Right renal cortex interstitium (tissue), 3 donors: ENCODE measurements at regions not wholly inside any gene's neighbourhood (a gene's known extent, or its start where the extent isn't known, plus 50 kb on each side); places are given as distances from the start of the nearest gene placed in this dataset.

Experiments used
- DNase-seq, 3 donors: peaks; one replicate each; pipeline ENCODE4 v3.0.0-alpha.2; 2013; ENCODE audit warnings: low read depth in 3 of 3, low spot score in 2 of 3

DNA sequence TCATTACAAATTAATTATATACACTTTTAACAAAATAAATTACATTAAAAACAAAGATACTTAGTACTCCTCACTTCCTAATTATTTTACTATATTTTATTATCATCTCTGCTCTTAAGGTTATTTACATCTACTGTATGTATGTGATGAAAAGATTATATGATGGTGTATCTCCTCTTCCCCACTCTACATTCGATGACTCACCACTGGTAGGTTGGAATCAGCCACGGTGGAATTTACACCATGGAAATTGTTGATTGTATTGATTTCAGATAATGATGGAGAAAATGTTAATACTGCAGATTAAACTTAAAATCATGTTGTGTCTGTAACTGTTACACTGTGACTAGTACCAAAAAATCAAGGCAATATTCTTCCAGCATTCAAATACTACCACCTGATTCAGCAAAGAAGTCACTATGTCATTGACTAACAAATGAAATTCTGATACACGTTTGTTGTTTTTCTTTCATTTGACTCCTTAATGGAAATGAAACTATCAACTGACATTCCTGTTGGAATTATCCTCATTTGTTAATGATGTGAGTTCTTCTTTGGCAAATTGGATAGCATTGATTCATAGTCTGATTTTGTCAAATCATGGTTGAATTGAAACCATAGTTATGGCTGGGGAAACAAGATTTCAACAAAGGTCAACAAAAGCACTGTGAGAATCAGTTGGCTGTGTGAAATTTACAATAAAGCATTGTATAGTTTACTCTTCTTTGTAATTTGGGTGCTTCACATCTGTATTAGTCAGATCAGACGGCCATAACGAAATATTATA, 69.0 kb upstream of the NLK start:
- DNase-seq, result no peak

DNA sequence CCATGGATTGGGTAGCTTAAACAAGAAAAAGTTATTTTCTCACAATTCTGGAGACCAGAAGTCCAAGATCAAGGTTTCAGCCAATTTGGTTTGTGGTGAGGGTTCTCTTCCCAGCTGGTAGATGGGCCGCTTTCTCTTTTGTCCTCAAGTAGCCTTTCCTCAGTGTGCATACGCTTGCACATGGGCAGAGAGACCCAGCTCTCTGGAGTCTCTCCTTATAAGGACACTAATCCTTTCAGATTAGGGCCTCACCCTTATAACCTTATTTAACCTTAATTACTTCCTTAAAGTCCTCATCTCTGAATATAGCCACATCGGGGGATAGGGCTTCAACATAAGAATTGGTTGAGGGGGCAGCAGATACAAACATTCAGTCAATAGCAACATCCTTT, 68.4 kb upstream of the NLK start:
- DNase-seq, result no peak

DNA sequence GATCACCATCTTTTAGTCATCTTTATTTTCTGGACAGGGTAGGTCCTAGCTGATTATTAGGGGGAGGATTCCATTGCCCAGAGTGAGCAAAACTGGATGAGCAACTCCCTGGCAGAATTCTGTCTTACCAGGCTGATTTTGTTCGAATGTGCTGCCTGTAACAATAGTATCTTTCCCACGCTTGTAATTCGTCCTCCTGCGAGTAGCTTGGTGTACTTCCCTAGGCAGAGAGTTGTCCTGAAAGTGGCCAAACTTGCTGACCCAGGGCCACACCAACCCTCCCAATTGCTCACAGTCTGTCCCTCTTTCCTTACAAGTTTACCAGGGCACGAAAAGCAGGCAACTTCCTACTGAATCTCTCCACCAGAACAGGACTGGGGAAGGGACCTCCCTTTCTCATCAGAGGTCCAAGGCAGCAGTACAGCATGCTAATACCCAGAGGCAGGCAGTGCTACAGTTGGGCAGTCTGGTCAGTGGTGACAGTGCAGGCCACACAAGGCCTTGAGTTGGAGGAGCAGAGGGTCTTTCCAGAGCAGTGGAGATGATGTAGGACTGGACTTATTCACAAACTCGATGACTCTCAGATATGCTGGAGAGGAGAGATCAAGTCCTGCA, 67.8 kb upstream of the NLK start:
- no peak for DNase-seq

DNA sequence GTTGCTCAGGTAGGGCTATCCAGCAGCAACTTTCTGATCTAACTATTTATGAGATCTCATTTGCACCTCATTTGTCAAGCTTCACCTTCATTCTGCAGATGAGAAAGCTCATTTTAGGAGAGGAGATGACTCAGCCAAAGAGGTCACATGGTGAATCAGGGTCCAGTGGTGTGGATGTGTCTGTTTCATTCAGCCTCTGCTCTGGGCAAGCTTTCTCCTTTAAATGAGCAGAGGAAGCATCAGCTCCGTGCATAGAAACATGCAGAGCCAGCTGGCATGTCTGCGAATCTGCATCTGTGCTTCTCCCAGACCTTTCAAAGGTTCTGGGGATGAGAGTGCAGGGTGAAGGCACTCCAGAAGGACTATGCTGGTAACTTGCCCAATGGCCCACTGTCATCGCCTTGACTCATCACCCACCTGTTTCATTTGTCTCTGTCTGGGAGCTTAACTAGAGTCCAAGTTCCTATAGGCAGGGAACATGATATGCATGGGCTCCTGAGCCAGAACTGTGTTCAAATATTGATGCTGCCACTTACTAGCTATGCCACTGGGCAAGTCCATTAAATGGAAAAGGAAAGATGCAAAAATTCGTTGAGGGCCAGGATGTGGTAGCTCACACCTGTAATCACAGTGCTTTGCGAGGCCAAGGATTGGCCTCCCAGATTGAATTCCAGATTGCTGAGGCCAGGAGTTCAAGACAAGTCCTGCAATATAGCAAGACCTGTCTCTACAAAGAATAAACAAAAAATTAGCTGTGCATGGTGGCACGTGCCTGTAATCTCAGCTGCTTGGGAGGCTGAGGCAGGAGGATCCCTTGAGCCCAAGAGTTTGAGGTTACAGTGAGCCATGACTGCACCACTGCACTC, 67.1 kb upstream of the NLK start:
- no peak for DNase-seq

GRCh38 chr17:27976331-27976730, 66.1 kb upstream of the NLK start:
- DNase-seq, result no peak

DNA sequence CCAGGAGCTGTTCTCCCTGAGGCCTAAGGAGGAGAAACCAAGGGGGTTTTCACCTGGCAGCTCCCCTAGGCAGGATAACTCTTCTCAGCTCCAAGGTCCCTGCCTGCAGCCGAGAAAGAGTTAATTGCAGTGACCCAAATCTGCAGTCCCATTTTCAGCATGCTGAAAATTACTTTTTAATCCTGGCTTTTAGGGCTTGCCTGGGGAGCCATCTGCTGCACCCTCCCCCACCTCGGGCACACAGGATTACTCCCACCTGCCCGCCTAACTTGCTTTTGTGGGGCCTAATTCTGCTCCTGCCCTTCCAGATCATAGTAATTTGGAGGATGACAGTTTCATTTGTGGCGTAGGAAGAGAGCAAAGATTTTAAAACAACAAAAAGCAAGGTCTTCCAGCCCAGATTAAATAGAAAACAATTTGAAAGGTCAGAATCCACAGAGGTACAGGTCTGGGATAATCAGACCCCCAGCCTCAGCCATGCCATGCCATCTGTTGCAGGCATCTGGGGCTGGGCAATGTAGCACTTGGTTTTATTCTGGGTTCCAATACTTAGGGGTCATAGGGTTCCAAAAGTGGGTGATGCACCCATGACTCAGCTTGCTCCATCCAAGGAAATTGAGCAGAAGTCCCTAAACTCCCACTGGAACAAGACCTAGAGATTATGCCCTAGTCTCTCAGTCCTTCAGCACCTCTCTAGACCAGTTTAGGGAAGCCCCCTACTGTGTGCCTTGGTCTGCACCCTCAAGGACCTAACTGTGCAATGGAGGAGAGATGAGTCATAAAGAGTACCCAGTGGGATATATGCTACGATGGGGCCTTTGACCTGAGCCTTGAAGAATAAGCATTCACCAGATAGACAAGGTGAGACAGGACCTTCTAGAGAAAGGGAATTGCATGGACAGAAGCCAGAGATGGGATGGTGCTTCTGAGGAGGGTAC, 64.5 kb upstream of the NLK start:
- no peak for DNase-seq

DNA sequence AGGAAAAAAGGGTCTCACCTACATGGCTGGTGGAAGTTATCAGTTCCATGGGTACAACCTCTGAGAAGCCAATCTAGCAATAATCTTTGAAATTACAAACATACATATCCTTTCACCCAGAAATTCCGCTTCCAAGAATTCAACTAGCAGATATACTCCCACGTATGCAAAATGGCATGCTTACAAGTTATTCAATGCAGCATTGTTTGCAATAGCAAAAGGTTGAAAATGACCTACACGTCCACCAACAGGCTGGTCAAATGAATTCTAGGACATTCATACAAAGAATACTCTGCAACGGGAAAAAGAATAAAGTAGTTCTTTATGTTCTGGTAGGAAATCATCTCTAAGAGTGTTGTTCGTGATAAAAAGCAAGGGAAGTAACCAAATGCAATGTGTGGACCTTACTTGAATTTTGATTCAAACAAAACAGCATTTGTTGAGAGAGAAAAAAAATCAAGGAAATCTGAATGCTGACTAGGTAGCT, 63.7 kb upstream of the NLK start:
- no peak for DNase-seq

- no peak for DNase-seq
These were observed 62.4 kb upstream of the NLK start for GRCh38 chr17:27980043-27980442.

DNA sequence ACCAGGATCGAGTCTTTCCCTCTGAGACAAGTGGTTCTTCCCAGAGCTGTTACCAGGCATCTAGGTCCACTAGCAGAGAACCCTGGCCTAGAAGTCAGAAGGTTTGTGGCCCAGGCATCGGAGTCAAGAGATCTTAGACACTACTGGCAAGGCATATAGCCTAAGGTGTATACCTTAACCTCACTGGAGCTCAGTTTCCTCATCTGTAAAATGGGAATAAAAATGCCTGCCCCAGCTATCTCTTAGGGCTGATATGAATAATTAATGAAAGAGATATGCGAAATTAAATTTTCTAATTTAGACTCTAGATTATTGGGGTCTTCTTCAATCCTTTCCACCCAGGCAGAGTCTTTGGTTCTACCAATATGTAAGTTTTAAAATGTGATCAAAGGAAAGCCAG, 60.5 kb upstream of the NLK start:
- no peak for DNase-seq

GRCh38 chr17:27982688-27983087, 59.8 kb upstream of the NLK start:
- no peak for DNase-seq

DNA sequence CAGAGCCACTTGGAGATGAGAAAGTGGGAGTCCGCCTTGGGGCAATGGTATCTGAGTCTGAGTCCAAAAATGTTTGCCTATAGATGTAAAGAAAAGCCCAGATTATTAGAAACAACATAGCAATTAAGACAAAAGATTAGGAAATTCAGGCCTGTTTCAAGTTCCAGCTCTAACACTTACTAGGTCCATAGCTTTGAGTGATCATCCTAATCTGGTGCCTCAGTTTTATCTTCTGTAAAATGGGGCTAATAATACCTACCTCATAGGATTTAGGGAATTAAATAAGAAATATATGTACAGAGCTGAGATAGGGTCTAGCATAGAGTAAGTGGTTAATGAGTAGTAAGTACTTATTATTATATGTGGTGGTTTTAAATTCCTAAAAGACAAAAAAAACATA, 58.6 kb upstream of the NLK start:
- DNase-seq, result no peak

DNA sequence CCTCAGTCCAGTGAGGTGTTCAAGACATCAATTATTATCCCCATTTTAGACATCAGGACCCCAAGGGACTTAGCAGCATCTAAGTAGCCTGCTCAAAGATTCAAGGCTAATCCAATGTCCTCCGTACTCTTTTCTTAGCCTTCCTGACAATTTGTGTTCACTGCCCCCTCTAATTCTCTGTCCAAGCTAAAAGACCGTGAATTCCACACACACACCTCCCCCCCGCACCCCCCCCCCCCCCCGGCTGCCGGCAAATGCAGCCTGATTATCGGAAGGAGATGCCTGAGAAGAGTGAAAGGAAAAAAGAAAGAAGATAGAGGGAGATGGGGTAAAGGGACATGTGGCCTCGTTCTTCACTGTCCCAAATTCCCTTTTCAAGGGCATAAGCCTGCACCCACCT, 58.1 kb upstream of the NLK start:
- no peak for DNase-seq

DNA sequence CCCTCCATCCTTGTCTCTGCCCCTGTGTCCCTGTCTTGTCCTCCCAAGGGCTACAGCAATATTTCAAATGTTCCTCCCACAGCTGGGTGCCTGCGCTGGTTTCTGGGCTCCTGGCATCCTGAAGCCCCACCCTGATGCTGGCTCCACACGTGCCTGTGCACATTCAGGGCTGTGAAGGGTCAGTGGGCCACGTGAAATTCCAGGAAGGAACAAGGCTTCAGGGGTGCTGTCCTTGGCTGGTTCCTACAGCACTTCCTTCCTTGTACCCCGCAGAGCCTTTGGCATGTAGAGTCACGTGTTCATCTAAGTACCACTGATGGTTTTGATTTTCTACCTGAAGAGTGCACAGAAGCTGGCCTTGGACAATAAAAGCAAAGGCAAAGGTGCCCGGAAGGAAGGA, 57.7 kb upstream of the NLK start:
- DNase-seq, result no peak

DNA sequence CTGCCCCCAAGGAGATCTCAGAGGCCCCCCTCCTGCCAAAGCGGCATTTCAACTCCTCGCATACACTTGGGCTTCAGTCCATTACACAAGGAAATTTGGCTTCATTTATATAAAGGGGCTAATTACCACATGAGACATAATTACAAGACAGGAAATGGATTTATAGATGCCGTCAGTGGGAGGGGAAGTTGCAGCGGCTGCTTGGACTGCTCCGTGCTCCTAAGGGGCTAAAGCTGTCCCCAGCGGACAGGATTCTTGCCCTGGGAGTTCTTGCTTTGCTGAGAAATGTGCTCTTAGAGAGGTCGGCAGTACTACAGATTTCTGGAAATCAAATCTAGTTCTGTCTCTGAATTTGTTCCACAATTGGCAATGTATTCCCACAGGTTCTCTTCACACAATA, 57.2 kb upstream of the NLK start:
- no peak for DNase-seq

- no peak for DNase-seq
These were observed 56.6 kb upstream of the NLK start for GRCh38 chr17:27985736-27986399.

DNA sequence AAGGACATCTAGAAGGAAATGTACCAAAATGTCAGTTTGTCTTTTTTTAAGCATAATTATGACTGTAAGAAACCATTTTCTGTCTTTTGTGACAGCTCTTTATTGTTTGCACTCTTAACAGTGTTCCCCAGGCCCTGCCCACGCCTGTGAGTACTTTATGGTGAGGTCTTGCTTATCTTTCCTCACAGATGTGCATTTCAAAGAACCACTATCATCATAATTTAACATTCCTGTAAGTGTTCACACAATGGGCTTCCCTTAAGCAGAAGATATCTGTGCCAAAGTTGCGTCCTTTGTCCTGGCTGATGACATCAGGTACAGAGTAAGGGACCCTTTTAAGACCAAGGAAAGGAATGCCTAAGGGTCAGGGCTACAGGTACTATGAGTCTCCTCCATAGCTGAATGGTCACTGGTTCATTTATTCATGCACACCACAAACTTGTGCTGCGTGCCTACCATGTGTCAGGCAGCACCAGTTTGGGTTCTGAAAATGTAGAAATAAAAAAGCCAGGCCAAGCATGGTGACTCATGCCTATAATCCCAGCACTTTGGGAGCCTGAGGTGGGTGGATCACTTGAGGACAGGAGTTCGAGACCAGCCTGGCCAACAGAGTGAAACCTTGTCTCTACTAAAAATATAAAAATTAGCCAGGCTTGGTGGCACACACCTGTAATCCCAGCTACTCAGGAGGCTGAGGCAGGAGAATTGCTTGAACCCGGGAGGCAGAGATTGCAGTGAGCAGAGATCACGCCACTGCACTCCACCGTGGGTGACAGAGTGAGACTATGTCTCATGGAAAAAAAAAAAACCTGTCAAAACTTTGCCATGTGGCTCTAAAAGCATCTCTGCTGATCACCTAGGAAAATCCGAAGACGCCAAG, 55.4 kb upstream of the NLK start:
- DNase-seq, result no peak

DNA sequence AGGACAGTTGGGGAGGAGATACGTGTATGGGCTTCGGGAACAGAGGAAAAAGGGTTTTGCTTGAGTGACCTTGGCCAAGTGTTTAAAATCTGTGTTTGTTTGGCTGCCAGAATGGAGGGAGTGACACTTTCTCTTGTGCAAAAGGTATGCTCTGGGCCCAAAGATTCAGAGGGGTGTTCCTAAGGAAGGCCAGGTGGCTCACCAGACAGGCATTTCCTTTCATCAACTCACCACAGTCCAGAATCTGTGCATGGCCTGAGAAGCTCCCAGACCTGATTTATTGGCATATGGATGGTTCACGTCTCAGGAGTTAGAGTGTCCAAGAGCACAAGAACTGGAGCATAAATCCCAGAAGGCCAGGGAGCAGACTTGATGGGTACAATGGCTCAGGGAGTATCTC, 53.4 kb upstream of the NLK start:
- no peak for DNase-seq

DNA sequence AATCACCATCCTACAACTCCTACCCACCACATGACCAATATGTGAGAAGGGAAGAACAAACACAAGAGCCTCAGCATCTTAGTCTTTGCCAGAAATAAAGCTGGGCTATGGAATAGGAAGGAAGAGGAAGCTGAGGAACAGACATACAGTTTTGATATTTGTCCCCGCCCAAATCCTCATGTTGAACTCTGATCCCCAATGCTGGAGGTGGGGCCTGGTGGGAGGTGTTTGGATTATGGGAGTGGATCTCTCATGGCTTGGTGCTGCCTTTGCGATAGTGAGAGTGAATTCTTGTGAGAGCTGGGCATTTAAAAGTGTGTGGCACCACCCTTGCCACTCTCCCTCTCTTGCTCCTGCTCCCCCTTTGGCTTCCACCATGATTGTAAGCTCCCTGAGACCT, 52.4 kb upstream of the NLK start:
- no peak for DNase-seq

- no peak for DNase-seq
These were observed 51.5 kb upstream of the NLK start for GRCh38 chr17:27990979-27991378.
